ENCODE measurements at regions not wholly inside any gene's neighbourhood (a gene's known extent, or its start where the extent isn't known, plus 50 kb on each side); places are given as distances from the start of the nearest gene placed in this dataset.
"Not testable (repeated sequence)": the region's sequence is repeated elsewhere in the genome, so short reads cannot be mapped to it uniquely, and the experiment has no call there.

DNA sequence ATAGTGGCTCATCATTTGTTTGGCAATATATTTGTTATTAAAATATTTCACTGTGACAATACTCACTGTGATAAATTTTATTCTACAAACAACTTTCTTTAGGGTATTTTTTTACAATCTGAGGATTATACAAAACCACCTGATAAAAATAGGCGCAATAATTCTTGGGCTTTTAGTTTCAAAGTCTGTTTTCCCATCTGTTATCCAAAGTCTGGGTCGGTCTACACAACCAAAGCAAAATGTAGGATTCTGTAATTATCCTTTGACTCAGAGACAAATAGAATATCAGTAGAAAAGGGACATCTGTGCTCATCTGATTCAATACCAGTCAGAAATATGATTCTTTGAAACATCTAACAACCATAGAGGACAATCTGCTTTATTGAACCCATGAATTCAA lies 271.8 kb upstream of the AMIGO2 start:
- Histone ChIP-seq H3K79me2 (ENCODE audit: control insufficient read depth, insufficient read depth, low read length, unreplicated experiment) (no peaks in the 10 kb centered on the region), H3K4me1 (ENCODE audit: control insufficient read depth, insufficient read depth, low read length, unreplicated experiment) (peaks cover 7% of the 10 kb centered on the region), H3K4me3 (ENCODE audit: low read depth, low read length) (no peak overlapping the region), H3K36me3 (ENCODE audit: insufficient read depth, low read length) (no peaks in the 10 kb centered on the region), H3K27me3 (ENCODE audit: insufficient read depth, low read length) (no peaks in the 10 kb centered on the region), H2AFZ (ENCODE audit: low read length, unreplicated experiment) (no peak overlapping the region), H3K27ac (ENCODE audit: low read depth, low read length) (no peak overlapping the region)

DNA sequence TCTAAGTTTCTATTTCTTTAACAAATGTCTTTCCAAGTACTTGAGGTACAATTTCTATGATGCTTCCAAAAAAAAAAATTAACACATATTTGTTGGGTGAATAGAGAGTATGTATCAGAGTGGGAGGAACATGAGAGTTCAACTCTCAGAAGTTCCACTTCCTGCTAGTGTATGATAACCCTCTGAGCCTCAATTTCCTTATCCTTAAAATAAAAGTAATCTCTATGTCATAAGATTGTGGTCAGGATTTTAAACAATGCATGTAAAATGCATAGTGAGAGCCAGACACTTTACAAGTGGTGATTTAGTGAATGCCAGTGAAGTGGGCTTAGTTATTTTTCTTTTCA lies 270.3 kb upstream of the AMIGO2 start:
- no peak overlapping the region for H2AFZ ChIP-seq (ENCODE audit: low read length, unreplicated experiment)
- no peak overlapping the region for H3K4me3 ChIP-seq (ENCODE audit: low read depth, low read length)
- no peak overlapping the region for H3K27ac ChIP-seq (ENCODE audit: low read depth, low read length)
- no peaks in the 10 kb centered on the region for H3K79me2 ChIP-seq (ENCODE audit: control insufficient read depth, insufficient read depth, low read length, unreplicated experiment)
- H3K27me3 ChIP-seq (ENCODE audit: insufficient read depth, low read length): no peaks in the 10 kb centered on the region
- no peaks in the 10 kb centered on the region for H3K36me3 ChIP-seq (ENCODE audit: insufficient read depth, low read length)
- no peaks in the 10 kb centered on the region for H3K4me1 ChIP-seq (ENCODE audit: control insufficient read depth, insufficient read depth, low read length, unreplicated experiment)

DNA sequence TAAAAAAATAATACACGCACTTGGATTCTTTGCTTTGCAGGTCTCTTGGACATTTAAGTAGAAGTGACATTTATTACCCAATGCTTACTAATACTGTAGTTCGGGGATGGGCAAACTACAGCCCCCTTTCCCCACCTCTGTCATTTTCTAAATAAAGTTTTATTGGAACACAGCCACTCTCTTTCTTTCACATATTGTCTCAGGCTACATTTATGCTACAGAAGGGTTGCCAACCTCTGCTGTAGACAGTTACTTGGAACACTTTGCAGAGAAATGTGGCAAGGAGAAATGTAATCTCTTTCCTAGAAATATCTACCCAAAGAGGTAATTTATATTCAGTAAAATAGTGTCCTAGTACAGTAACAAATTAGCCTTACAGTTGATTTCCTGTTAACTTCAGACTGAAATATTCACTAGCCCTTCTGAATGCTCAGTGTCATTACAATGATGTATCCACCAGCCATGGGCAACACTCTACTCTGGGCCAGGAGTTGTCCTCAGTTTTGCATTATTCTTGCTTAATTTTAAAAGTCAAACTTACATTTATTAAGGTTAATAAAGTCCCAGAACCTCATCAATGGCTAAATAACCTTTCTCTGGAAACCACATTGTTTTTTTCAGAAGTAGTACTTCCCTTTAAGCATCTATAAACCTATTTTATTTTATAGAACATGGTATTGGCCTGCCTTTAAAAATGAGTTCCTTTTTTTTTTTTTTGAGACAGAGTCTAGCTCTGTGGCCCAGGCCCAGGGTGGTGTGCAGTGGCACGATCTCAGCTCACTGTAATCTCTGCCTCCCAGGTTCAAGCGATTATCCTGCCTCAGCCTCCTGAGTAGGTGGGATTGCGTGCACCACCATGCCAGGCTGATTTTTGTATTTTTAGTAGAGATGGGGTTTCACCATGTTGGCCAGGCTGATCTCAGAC lies 269.6 kb upstream of the AMIGO2 start:
- Histone ChIP-seq H3K4me3 (ENCODE audit: low read depth, low read length) (no peak overlapping the region), H2AFZ (ENCODE audit: low read length, unreplicated experiment) (no peak overlapping the region), H3K79me2 (ENCODE audit: control insufficient read depth, insufficient read depth, low read length, unreplicated experiment) (no peaks in the 10 kb centered on the region), H3K36me3 (ENCODE audit: insufficient read depth, low read length) (no peaks in the 10 kb centered on the region), H3K27me3 (ENCODE audit: insufficient read depth, low read length) (no peaks in the 10 kb centered on the region), H3K27ac (ENCODE audit: low read depth, low read length) (no peak overlapping the region), H3K4me1 (ENCODE audit: control insufficient read depth, insufficient read depth, low read length, unreplicated experiment) (no peaks in the 10 kb centered on the region)

DNA sequence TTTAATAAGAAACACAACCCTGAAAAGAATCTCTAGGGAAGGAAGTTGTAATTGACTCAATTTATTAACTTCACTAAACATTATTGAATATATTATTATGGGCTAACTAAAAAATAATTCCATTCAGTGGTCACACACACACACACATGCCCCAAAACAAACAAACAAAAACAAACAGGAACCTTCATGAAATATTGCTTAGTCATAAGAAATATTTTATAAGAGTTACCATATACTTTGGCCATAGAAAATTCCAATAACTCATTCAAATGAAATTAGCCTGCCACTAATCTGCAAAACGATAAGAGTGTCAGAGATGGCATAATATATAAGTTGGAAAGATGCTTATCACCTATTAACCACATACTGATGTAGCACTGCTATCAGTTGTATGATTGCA lies 268.4 kb upstream of the AMIGO2 start:
- Histone ChIP-seq H3K27ac (ENCODE audit: low read depth, low read length) (no peak overlapping the region), H3K4me3 (ENCODE audit: low read depth, low read length) (no peak overlapping the region), H3K4me1 (ENCODE audit: control insufficient read depth, insufficient read depth, low read length, unreplicated experiment) (no peaks in the 10 kb centered on the region), H3K36me3 (ENCODE audit: insufficient read depth, low read length) (no peaks in the 10 kb centered on the region), H2AFZ (ENCODE audit: low read length, unreplicated experiment) (no peak overlapping the region), H3K79me2 (ENCODE audit: control insufficient read depth, insufficient read depth, low read length, unreplicated experiment) (no peaks in the 10 kb centered on the region), H3K27me3 (ENCODE audit: insufficient read depth, low read length) (no peaks in the 10 kb centered on the region)

DNA sequence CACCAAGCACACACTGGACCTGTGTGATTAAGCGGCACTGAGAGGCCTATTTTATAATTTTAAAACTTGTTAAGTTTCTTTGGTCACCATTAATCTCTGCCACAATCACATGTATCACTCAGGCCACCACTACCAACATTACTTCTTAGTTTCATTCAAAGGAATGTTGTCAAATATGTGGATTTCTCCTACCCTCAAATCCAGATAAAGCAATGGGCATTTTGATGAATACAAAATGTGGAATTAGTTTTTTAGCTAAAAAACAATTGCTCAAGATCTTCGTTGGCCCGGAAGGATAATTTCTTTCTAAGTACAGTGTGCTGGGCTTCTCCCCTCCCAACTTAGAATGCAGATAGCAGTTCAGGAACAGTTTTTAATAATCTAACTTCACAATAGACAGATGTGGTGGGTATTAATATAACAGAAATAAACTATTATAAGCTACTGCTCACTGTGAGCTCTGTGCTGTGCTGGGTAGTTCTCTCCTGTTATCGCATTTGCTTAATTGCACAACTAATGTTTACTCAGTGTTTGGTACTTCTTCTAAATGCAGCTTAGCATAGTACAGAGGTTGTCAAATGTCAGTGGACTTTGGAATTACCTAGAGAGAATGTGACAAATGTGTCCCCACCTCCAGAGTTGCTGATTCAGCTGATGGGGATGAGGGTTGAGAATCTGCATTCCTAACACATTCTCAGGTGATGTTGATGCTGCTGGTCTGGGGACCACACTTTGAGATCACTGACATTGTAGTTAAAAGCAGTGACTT lies 266.7 kb upstream of the AMIGO2 start:
- Histone ChIP-seq H3K27ac (ENCODE audit: low read depth, low read length) (no peak overlapping the region), H3K36me3 (ENCODE audit: insufficient read depth, low read length) (no peaks in the 10 kb centered on the region), H2AFZ (ENCODE audit: low read length, unreplicated experiment) (no peak overlapping the region), H3K27me3 (ENCODE audit: insufficient read depth, low read length) (no peaks in the 10 kb centered on the region), H3K4me1 (ENCODE audit: control insufficient read depth, insufficient read depth, low read length, unreplicated experiment) (no peaks in the 10 kb centered on the region), H3K4me3 (ENCODE audit: low read depth, low read length) (no peak overlapping the region), H3K79me2 (ENCODE audit: control insufficient read depth, insufficient read depth, low read length, unreplicated experiment) (no peaks in the 10 kb centered on the region)

DNA sequence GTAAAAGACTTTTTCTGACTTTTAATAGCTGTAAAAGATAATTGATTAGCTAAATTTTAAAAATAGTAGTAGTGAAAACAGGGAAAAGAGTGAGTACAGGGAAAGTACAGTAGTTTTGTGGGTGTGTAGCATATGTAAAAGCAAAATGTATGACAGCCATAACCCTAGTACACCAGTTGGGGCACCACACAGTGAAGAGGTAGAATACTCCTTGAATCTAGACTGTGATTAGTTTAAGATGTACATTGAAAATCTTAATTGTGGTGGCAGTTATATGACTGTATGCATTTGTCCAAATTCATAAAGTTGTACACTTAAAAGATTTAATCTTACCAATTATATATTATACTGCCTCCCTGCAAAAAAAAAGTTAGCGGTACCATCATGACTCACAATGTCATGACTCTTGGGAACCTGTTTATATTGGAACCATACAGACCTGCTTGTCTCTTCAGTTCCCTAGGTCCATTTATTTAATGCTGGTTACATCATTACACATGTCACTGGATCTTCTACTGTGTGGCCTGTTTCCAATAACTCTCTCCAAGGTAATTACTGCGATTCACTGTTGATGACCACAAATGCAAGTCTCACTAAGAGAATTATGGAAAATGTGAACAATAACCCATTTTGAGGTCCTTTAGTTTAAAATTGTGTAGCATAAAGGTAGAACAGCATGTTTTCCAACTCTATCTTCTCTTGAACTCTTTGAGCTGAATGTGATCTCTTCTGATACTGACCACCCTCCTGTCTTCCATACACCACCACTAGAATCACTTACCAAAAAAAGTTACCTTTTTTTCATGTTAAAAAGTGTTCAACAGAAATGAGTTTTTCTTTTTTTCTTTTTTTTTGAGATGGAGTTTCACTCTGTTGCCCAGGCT lies 264.2 kb upstream of the AMIGO2 start:
- H3K4me1 ChIP-seq (ENCODE audit: control insufficient read depth, insufficient read depth, low read length, unreplicated experiment): no peaks in the 10 kb centered on the region
- H3K27ac ChIP-seq (ENCODE audit: low read depth, low read length): no peak overlapping the region
- no peaks in the 10 kb centered on the region for H3K79me2 ChIP-seq (ENCODE audit: control insufficient read depth, insufficient read depth, low read length, unreplicated experiment)
- no peak overlapping the region for H3K4me3 ChIP-seq (ENCODE audit: low read depth, low read length)
- H3K27me3 ChIP-seq (ENCODE audit: insufficient read depth, low read length): peaks cover 9% of the 10 kb centered on the region
- H2AFZ ChIP-seq (ENCODE audit: low read length, unreplicated experiment): no peak overlapping the region
- H3K36me3 ChIP-seq (ENCODE audit: insufficient read depth, low read length): no peaks in the 10 kb centered on the region

DNA sequence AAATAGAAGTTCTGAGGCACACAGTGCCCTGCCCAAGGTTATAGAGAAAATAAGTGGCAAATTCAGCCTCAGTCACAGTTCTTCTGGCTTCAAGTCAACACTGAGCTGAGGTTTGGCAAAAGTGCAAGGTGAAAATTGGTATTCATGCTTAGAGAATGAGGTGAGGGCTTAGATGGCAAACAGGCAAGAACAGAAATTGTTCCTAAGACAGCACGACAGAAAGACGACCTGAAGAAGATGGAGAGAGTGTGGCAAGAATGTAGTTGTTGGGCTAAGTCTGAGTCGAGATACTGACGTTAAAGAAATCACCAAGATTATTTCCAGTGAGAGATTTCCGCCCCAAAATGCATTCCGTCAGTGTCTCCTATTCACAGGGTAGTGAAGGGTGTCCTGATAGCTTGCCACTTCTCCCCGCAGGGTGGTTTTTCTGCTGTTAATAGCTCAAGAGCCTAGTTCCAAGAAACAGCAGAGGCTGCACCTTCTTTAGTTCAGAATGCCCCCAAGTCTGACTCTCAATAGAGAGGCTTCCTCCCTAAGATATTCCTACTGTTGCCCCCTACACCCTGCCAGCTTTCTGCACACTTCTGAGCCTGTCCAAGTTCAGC lies 260.8 kb upstream of the AMIGO2 start:
- Histone ChIP-seq H3K4me1 (ENCODE audit: control insufficient read depth, insufficient read depth, low read length, unreplicated experiment) (no peaks in the 10 kb centered on the region), H3K4me3 (ENCODE audit: low read depth, low read length) (no peak overlapping the region), H3K79me2 (ENCODE audit: control insufficient read depth, insufficient read depth, low read length, unreplicated experiment) (no peaks in the 10 kb centered on the region), H3K27me3 (ENCODE audit: insufficient read depth, low read length) (peaks cover 9% of the 10 kb centered on the region), H3K36me3 (ENCODE audit: insufficient read depth, low read length) (no peaks in the 10 kb centered on the region), H3K27ac (ENCODE audit: low read depth, low read length) (no peak overlapping the region), H2AFZ (ENCODE audit: low read length, unreplicated experiment) (no peak overlapping the region)

DNA sequence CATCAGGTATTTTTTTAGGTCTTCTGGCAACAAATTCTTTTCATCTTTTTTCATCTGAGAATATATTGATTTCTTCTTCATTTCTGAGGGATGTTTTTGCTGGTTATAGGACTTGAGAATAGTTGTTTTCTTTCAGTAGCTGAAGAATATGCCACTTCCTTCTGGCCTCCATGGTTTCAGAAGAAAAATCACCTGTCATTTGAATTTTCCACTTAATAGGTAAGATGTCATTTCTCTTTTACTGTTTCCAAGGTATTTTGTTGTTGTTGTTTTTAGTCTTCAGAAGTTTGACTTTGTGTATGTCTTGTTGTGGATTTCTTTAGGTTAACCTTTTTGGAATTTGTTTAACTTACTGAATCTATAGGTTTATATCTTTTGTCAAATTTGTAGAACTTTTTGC lies 257.8 kb upstream of the AMIGO2 start:
- Histone ChIP-seq H3K27ac (ENCODE audit: low read depth, low read length) (no peak overlapping the region), H3K79me2 (ENCODE audit: control insufficient read depth, insufficient read depth, low read length, unreplicated experiment) (no peaks in the 10 kb centered on the region), H3K27me3 (ENCODE audit: insufficient read depth, low read length) (peaks cover 9% of the 10 kb centered on the region), H3K4me1 (ENCODE audit: control insufficient read depth, insufficient read depth, low read length, unreplicated experiment) (no peaks in the 10 kb centered on the region), H3K36me3 (ENCODE audit: insufficient read depth, low read length) (no peaks in the 10 kb centered on the region), H2AFZ (ENCODE audit: low read length, unreplicated experiment) (no peak overlapping the region), H3K4me3 (ENCODE audit: low read depth, low read length) (no peak overlapping the region)

DNA sequence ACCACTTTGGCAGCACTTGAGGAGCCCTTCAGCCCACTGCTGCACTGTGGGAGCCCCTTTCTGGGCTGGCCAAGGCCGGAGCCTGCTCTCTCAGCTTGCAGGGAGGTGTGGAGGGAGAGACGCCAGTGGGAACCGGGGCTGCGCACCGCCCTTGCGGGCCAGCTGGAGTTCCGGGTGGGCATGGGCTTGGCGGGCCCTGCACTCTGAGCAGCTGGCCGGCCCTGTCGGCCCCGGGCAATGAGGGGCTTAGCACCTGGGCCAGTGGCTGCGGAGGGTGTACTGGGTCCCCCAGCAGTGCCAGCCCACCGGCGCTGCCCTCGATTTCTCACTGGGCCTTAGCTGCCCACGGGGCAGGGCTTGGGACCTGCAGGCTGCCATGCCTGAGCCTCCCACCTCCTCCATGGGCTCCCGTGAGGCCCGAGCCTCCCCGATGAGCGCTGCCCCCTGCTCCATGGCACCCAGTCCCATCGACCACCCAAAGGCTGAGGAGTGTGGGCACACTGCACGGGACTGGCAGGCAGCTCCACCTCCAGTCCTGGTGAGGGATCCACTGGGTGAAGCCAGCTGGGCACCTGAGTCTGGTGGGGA lies 253.6 kb upstream of the AMIGO2 start:
- not testable (repeated sequence) for H3K79me2 ChIP-seq (ENCODE audit: control insufficient read depth, insufficient read depth, low read length, unreplicated experiment); H3K27ac ChIP-seq (ENCODE audit: low read depth, low read length); H3K36me3 ChIP-seq (ENCODE audit: insufficient read depth, low read length); H3K4me1 ChIP-seq (ENCODE audit: control insufficient read depth, insufficient read depth, low read length, unreplicated experiment); H3K4me3 ChIP-seq (ENCODE audit: low read depth, low read length); H2AFZ ChIP-seq (ENCODE audit: low read length, unreplicated experiment); H3K27me3 ChIP-seq (ENCODE audit: insufficient read depth, low read length)
